Panc1 (cell line): ENCODE measurements at regions not wholly inside any gene's neighbourhood (a gene's known extent, or its start where the extent isn't known, plus 50 kb on each side); places are given as distances from the start of the nearest gene placed in this dataset.

ENCODE experiments used
- ATAC-seq: fragments of 200-7000 bp; cut with Tn5 transposase; 2 replicates; pipeline ENCODE4 v1.9.1; 2020; ENCODE audit warnings: mild to moderate bottlenecking, moderate library complexity
- BruUV-seq: library from RNA; stranded (reverse); fragments of 400-500 nt; replicated peaks from 2 replicates; lab custom pipeline; 2021; lab: Mats Ljungman, UMichigan
- CTCF ChIA-PET: fragments of 300-600 bp; sonication (Branson Sonifier 250); formaldehyde crosslinking; loops from one replicate; lab custom pipeline; 2022; ENCODE audit warnings: antibody characterized with exemption; lab: Charles Lee
- POLR2A ChIA-PET: fragments of 300-600 bp; sonication (Branson Sonifier 250); formaldehyde crosslinking; loops from one replicate; lab custom pipeline; 2022; ENCODE audit warnings: antibody characterized with exemption; lab: Charles Lee
- DNase-seq: peaks from one replicate; pipeline ENCODE4 v3.0.0-alpha.2; 2010; ENCODE audit warnings: low read depth, low spot score
- H3K27ac ChIP-seq: 2 replicates; pipeline ENCODE4 v1.5.1; 2011; ENCODE audit warnings: mild to moderate bottlenecking, low read length, inconsistent platforms
- H3K27me3 ChIP-seq: fragments of 200-500 bp; sonication (Bioruptor generic); 2 replicates; pipeline ENCODE4 v1.6.0; 2014; ENCODE audit warnings: low read length, inconsistent platforms; ENCODE audit not compliant: control insufficient read depth, insufficient read depth
- H3K36me3 ChIP-seq: fragments of 200-500 bp; sonication (Bioruptor generic); 2 replicates; pipeline ENCODE4 v1.5.1; 2014; ENCODE audit warnings: inconsistent platforms, mild to moderate bottlenecking, low read length, moderate library complexity; ENCODE audit not compliant: control insufficient read depth, insufficient read depth
- H3K4me1 ChIP-seq: 2 replicates; pipeline ENCODE4 v1.5.1; 2011; ENCODE audit warnings: inconsistent platforms, mild to moderate bottlenecking, low read length, moderate library complexity; ENCODE audit not compliant: control insufficient read depth, insufficient read depth
- H3K4me3 ChIP-seq, 2 experiments: 2 replicates each; pipeline ENCODE4 v1.5.1; 2011 to 2012; ENCODE audit warnings: low read depth in 2 of 2, low read length in 2 of 2, mild to moderate bottlenecking in 2 of 2, inconsistent platforms in 1 of 2, moderate library complexity in 1 of 2
- H3K9me3 ChIP-seq: fragments of 200-500 bp; sonication (Bioruptor generic); 2 replicates; pipeline ENCODE4 v1.5.1; 2014; ENCODE audit warnings: low read depth, mild to moderate bottlenecking, inconsistent platforms, low read length, moderate library complexity; ENCODE audit not compliant: control insufficient read depth, insufficient read depth
- POLR2AphosphoS5 ChIP-seq: IDR thresholded peaks from 2 replicates; pipeline ENCODE4 v1.6.1; 2012; ENCODE audit warnings: mild to moderate bottlenecking, low read depth, low read length, moderate library complexity
- REST ChIP-seq, 2 experiments: IDR thresholded peaks; 2 replicates each; pipeline ENCODE4 v1.6.1; 2011 to 2012; ENCODE audit warnings: low read depth in 2 of 2, control low read depth in 1 of 2, low read length in 1 of 2, mild to moderate bottlenecking in 1 of 2, moderate library complexity in 1 of 2; ENCODE audit not compliant: insufficient read depth in 1 of 2
- SIN3A ChIP-seq: IDR thresholded peaks from 2 replicates; pipeline ENCODE4 v1.6.1; 2012; ENCODE audit warnings: low read depth, mild to moderate bottlenecking, low read length, moderate library complexity, borderline replicate concordance; ENCODE audit not compliant: insufficient read depth
- TCF7L2 ChIP-seq: IDR thresholded peaks from 2 replicates; pipeline ENCODE4 v1.6.1; 2011; ENCODE audit warnings: mild to moderate bottlenecking, low read depth, low read length, inconsistent platforms
- in situ Hi-C: cut with HindIII; loops from 2 replicates; pipeline ENCODE4 v1.10.0; 2016; ENCODE audit warnings: low sequenced_read_pairs, low pct_unique_long_range_greater_than_20kb
- intact Hi-C: fragments of 100-400 bp; cut with micrococcal nuclease; formaldehyde crosslinking; loops from one replicate; pipeline ENCODE4 v1.10.0; 2022; ENCODE audit not compliant: unreplicated experiment
- TF ChIP-seq, protein P1 (sequence below): fragments of 450-650 bp; IDR thresholded peaks from 2 replicates; pipeline ENCODE4 v1.5.1; 2017; ENCODE audit warnings: mild to moderate bottlenecking

GRCh38 chr12:43058616-43059015 lies 469.1 kb upstream of the PRICKLE1 start:
- TF ChIP-seq REST (IDR thresholded peaks at IDR 0.05; ENCODE audit: insufficient read depth in 1 of 2, low read depth in 2 of 2, low read length in 1 of 2): no peak
- no peak for TF ChIP-seq TCF7L2
- no peak for TF ChIP-seq SIN3A
- TF ChIP-seq, protein P1, sequence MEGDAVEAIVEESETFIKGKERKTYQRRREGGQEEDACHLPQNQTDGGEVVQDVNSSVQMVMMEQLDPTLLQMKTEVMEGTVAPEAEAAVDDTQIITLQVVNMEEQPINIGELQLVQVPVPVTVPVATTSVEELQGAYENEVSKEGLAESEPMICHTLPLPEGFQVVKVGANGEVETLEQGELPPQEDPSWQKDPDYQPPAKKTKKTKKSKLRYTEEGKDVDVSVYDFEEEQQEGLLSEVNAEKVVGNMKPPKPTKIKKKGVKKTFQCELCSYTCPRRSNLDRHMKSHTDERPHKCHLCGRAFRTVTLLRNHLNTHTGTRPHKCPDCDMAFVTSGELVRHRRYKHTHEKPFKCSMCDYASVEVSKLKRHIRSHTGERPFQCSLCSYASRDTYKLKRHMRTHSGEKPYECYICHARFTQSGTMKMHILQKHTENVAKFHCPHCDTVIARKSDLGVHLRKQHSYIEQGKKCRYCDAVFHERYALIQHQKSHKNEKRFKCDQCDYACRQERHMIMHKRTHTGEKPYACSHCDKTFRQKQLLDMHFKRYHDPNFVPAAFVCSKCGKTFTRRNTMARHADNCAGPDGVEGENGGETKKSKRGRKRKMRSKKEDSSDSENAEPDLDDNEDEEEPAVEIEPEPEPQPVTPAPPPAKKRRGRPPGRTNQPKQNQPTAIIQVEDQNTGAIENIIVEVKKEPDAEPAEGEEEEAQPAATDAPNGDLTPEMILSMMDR: no peak
- TF ChIP-seq POLR2AphosphoS5: no peak
- DNase-seq (no peak), ATAC-seq (no peak)
- H3K9me3 ChIP-seq: no peaks in the 10 kb centered on the region
- H3K36me3 ChIP-seq: no peaks in the 10 kb centered on the region
- intact Hi-C loops: no loop called here
- CTCF ChIA-PET: no interaction called here
- H3K4me1 ChIP-seq: no peaks in the 10 kb centered on the region
- H3K4me3 ChIP-seq: no peak overlapping the region
- H3K27ac ChIP-seq: no peak overlapping the region
- no TSS peak for BruUV-seq
- POLR2A ChIA-PET: no interaction called here
- H3K27me3 ChIP-seq: no peaks in the 10 kb centered on the region
- in situ Hi-C loops: no loop called here

GRCh38 chr12:43057566-43057965 lies 468.0 kb upstream of the PRICKLE1 start:
- no peak for ATAC-seq
- in situ Hi-C loops: no loop called here
- no peak overlapping the region for H3K27ac ChIP-seq
- ChIA-PET CTCF (no interaction called here), POLR2A (no interaction called here)
- H3K27me3 ChIP-seq: no peaks in the 10 kb centered on the region
- intact Hi-C loops: no loop called here
- H3K36me3 ChIP-seq: no peaks in the 10 kb centered on the region
- no peaks in the 10 kb centered on the region for H3K9me3 ChIP-seq
- H3K4me1 ChIP-seq: no peaks in the 10 kb centered on the region
- no peak overlapping the region for H3K4me3 ChIP-seq
- BruUV-seq: no TSS peak
- no peak for DNase-seq
- TF ChIP-seq REST (IDR thresholded peaks at IDR 0.05; ENCODE audit: insufficient read depth in 1 of 2, low read depth in 2 of 2, low read length in 1 of 2) (no peak), POLR2AphosphoS5 (no peak), SIN3A (no peak), TCF7L2 (no peak)
- TF ChIP-seq, protein P1: no peak
